IMR-90 (cell line): ENCODE measurements at regions not wholly inside any gene's neighbourhood (a gene's known extent, or its start where the extent isn't known, plus 50 kb on each side); places are given as distances from the start of the nearest gene placed in this dataset.

Source experiments
- BHLHE40 ChIP-seq: fragments of 150-350 bp; IDR thresholded peaks from 2 replicates; pipeline ENCODE4 v1.6.1; 2016; ENCODE audit warnings: mild to moderate bottlenecking, low read depth, low read length
- CEBPB ChIP-seq: IDR thresholded peaks from 2 replicates; pipeline ENCODE4 v1.6.1; 2012; ENCODE audit warnings: low read depth, low read length, improper control_type of control experiment
- CHD1 ChIP-seq: IDR thresholded peaks from 2 replicates; pipeline ENCODE4 v1.6.1; 2012; ENCODE audit warnings: low read depth, low read length, improper control_type of control experiment
- FOS ChIP-seq: fragments of 150-350 bp; IDR thresholded peaks from 2 replicates; pipeline ENCODE4 v1.6.1; 2016; ENCODE audit warnings: low read depth, low read length
- MAFK ChIP-seq: IDR thresholded peaks from 2 replicates; pipeline ENCODE4 v1.6.1; 2012; ENCODE audit warnings: low read depth, low read length, improper control_type of control experiment
- MXI1 ChIP-seq: IDR thresholded peaks from 2 replicates; pipeline ENCODE4 v1.6.1; 2012; ENCODE audit warnings: low read depth, mild to moderate bottlenecking, low read length, moderate library complexity, borderline replicate concordance
- NFE2L2 ChIP-seq: fragments of 150-350 bp; IDR thresholded peaks from 2 replicates; pipeline ENCODE4 v1.6.1; 2016; ENCODE audit warnings: low read depth, mild to moderate bottlenecking, low read length
- POLR2A ChIP-seq: IDR thresholded peaks from 2 replicates; pipeline ENCODE4 v1.6.1; 2012; ENCODE audit warnings: mild to moderate bottlenecking, low read depth, low read length
- RAD21 ChIP-seq: IDR thresholded peaks from 2 replicates; pipeline ENCODE4 v1.6.1; 2012; ENCODE audit warnings: low read length, improper control_type of control experiment
- RCOR1 ChIP-seq: IDR thresholded peaks from 2 replicates; pipeline ENCODE4 v1.6.1; 2012; ENCODE audit warnings: mild to moderate bottlenecking, low read length, improper control_type of control experiment; ENCODE audit not compliant: insufficient replicate concordance
- SMC3 ChIP-seq: fragments of 150-350 bp; IDR thresholded peaks from 2 replicates; pipeline ENCODE4 v1.6.1; 2016; ENCODE audit warnings: low read depth, mild to moderate bottlenecking, antibody characterized with exemption, low read length, moderate library complexity
- TF ChIP-seq, protein P1 (sequence below): conservative IDR thresholded peaks from 2 replicates; pipeline ENCODE4 v1.5.1; 2012; ENCODE audit warnings: mild to moderate bottlenecking, low read depth, low read length, improper control_type of control experiment

DNA sequence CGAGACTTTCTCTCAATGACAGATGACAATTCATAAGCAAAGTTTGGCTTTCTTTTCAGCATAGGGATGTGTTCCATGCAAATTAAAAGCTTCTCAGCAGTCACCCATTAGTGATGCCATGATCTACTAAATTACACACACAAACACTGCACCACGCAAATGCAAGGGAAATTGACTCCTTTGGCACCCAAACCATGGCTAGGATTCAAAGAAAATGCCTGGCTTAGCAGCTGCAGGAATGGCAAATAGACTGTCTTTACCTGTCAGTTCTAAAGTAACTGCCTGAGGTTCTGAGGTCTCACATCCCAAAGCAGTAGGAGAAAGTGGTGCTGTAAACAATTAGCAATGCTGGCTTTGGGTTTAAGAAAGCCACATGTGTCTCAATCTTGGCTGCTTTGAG lies 108.6 kb upstream of the ATP10B start:
- TF ChIP-seq CEBPB, result no peak
- no peak for TF ChIP-seq CHD1
- TF ChIP-seq, protein P1, sequence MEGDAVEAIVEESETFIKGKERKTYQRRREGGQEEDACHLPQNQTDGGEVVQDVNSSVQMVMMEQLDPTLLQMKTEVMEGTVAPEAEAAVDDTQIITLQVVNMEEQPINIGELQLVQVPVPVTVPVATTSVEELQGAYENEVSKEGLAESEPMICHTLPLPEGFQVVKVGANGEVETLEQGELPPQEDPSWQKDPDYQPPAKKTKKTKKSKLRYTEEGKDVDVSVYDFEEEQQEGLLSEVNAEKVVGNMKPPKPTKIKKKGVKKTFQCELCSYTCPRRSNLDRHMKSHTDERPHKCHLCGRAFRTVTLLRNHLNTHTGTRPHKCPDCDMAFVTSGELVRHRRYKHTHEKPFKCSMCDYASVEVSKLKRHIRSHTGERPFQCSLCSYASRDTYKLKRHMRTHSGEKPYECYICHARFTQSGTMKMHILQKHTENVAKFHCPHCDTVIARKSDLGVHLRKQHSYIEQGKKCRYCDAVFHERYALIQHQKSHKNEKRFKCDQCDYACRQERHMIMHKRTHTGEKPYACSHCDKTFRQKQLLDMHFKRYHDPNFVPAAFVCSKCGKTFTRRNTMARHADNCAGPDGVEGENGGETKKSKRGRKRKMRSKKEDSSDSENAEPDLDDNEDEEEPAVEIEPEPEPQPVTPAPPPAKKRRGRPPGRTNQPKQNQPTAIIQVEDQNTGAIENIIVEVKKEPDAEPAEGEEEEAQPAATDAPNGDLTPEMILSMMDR, result no peak
- no peak for TF ChIP-seq POLR2A
- no peak for TF ChIP-seq MAFK
- no peak for TF ChIP-seq MXI1
- TF ChIP-seq RAD21, result no peak
- TF ChIP-seq BHLHE40, result no peak
- TF ChIP-seq SMC3, result no peak
- TF ChIP-seq RCOR1, result no peak
- no peak for TF ChIP-seq FOS
- TF ChIP-seq NFE2L2, result no peak
